SK-N-SH treated with all-trans-retinoic acid at 6 μM for 48 hours (cell line): ENCODE measurements at regions not wholly inside any gene's neighbourhood (a gene's known extent, or its start where the extent isn't known, plus 50 kb on each side); places are given as distances from the start of the nearest gene placed in this dataset.

Experiments used
- ATAC-seq: fragments of 200-7000 bp; cut with Tn5 transposase; 3 replicates; pipeline ENCODE4 v1.9.1; 2020; ENCODE audit warnings: mild to moderate bottlenecking, moderate library complexity
- ARNTL ChIP-seq: fragments of 450-650 bp; formaldehyde crosslinking; IDR thresholded peaks from 2 replicates; pipeline ENCODE4 v1.5.0; 2020; ENCODE audit warnings: low read depth, mild to moderate bottlenecking, moderate library complexity, borderline replicate concordance
- CREB5 ChIP-seq: fragments of 250-450 bp; sonication (Bioruptor Pico); IDR thresholded peaks from 2 replicates; pipeline ENCODE4 v1.5.1; 2020; ENCODE audit warnings: low read depth, mild to moderate bottlenecking, moderate library complexity
- CSDC2 ChIP-seq: fragments of 250-450 bp; sonication (Bioruptor Pico); IDR thresholded peaks from 2 replicates; pipeline ENCODE4 v1.5.0; 2020; ENCODE audit warnings: mild to moderate bottlenecking, moderate library complexity
- CSRNP3 ChIP-seq: fragments of 250-450 bp; sonication (Bioruptor Pico); IDR thresholded peaks from 2 replicates; pipeline ENCODE4 v1.5.1; 2021; ENCODE audit warnings: mild to moderate bottlenecking, moderate library complexity
- ESRRG ChIP-seq: fragments of 250-450 bp; sonication (Bioruptor Pico); IDR thresholded peaks from 2 replicates; pipeline ENCODE4 v1.6.1; 2021; ENCODE audit warnings: mild to moderate bottlenecking
- GLIS3 ChIP-seq: fragments of 250-450 bp; sonication (Bioruptor Pico); IDR thresholded peaks from 2 replicates; pipeline ENCODE4 v1.5.0; 2020; ENCODE audit warnings: mild to moderate bottlenecking, moderate library complexity
- ISL1 ChIP-seq: fragments of 250-450 bp; sonication (Bioruptor Pico); IDR thresholded peaks from 2 replicates; pipeline ENCODE4 v2.1.2; 2022; ENCODE audit warnings: mild to moderate bottlenecking, moderate library complexity
- OSR1 ChIP-seq: fragments of 250-450 bp; sonication (Bioruptor Pico); IDR thresholded peaks from 2 replicates; pipeline ENCODE4 v1.8.0; 2022; ENCODE audit warnings: moderate library complexity, mild to moderate bottlenecking, inconsistent platforms
- PATZ1 ChIP-seq: fragments of 250-450 bp; sonication (Bioruptor Pico); IDR thresholded peaks from 2 replicates; pipeline ENCODE4 v1.8.0; 2020; ENCODE audit warnings: mild to moderate bottlenecking, moderate library complexity, borderline replicate concordance
- POU6F1 ChIP-seq: fragments of 250-450 bp; sonication (Bioruptor Pico); IDR thresholded peaks from 2 replicates; pipeline ENCODE4 v1.8.0; 2021; ENCODE audit warnings: low read depth, mild to moderate bottlenecking, moderate library complexity, borderline replicate concordance
- PPARA ChIP-seq: fragments of 250-450 bp; sonication (Bioruptor Pico); IDR thresholded peaks from 2 replicates; pipeline ENCODE4 v1.5.0; 2020; ENCODE audit warnings: mild to moderate bottlenecking, borderline replicate concordance
- RARB ChIP-seq: fragments of 250-450 bp; sonication (Bioruptor Pico); IDR thresholded peaks from 2 replicates; pipeline ENCODE4 v1.8.0; 2021; ENCODE audit warnings: mild to moderate bottlenecking, moderate library complexity
- SNAI2 ChIP-seq: fragments of 250-450 bp; sonication (Bioruptor Pico); IDR thresholded peaks from 2 replicates; pipeline ENCODE4 v1.5.0; 2020; ENCODE audit warnings: mild to moderate bottlenecking, moderate library complexity
- TCF4 ChIP-seq: fragments of 250-450 bp; sonication (Bioruptor Pico); IDR thresholded peaks from 2 replicates; pipeline ENCODE4 v1.8.0; 2021; ENCODE audit warnings: mild to moderate bottlenecking, moderate library complexity, borderline replicate concordance
- TOX ChIP-seq: fragments of 250-450 bp; sonication (Bioruptor Pico); IDR thresholded peaks from 2 replicates; pipeline ENCODE4 v1.8.0; 2021; ENCODE audit warnings: mild to moderate bottlenecking, moderate library complexity, borderline replicate concordance
- TSHZ2 ChIP-seq: fragments of 250-450 bp; sonication (Bioruptor Pico); IDR thresholded peaks from 2 replicates; pipeline ENCODE4 v1.5.0; 2020; ENCODE audit warnings: mild to moderate bottlenecking, moderate library complexity
- ZC3H10 ChIP-seq: fragments of 250-450 bp; sonication (Bioruptor Pico); IDR thresholded peaks from 2 replicates; pipeline ENCODE4 v1.5.1; 2021; ENCODE audit warnings: mild to moderate bottlenecking, moderate library complexity
- ZFP3 ChIP-seq: fragments of 250-450 bp; sonication (Bioruptor Pico); IDR thresholded peaks from 2 replicates; pipeline ENCODE4 v1.5.0; 2020; ENCODE audit warnings: mild to moderate bottlenecking, moderate library complexity
- ZFP30 ChIP-seq: fragments of 450-650 bp; formaldehyde crosslinking; IDR thresholded peaks from 2 replicates; pipeline ENCODE4 v1.5.0; 2022; ENCODE audit warnings: mild to moderate bottlenecking, moderate library complexity
- ZNF565 ChIP-seq: fragments of 450-650 bp; formaldehyde crosslinking; conservative IDR thresholded peaks from 2 replicates; pipeline ENCODE4 v1.5.0; 2020; ENCODE audit warnings: low read depth, mild to moderate bottlenecking, moderate library complexity
- ZNF70 ChIP-seq: fragments of 450-650 bp; formaldehyde crosslinking; IDR thresholded peaks from 2 replicates; pipeline ENCODE4 v1.5.0; 2020; ENCODE audit warnings: mild to moderate bottlenecking, moderate library complexity
- ZNF8 ChIP-seq: fragments of 450-650 bp; formaldehyde crosslinking; IDR thresholded peaks from 2 replicates; pipeline ENCODE4 v1.5.0; 2020; ENCODE audit warnings: mild to moderate bottlenecking, moderate library complexity

- TF ChIP-seq SNAI2 (CRISPR knock-in tag) = no peak
- TF ChIP-seq POU6F1 = no peak
- no peak for TF ChIP-seq ZC3H10 (CRISPR knock-in tag)
- no peak for TF ChIP-seq RARB (CRISPR knock-in tag)
- no peak for TF ChIP-seq ZFP30 (CRISPR knock-in tag)
- TF ChIP-seq ZNF565 (CRISPR knock-in tag) = no peak
- TF ChIP-seq TCF4 (CRISPR knock-in tag) = no peak
- no peak for TF ChIP-seq ISL1 (CRISPR knock-in tag)
- TF ChIP-seq ARNTL (CRISPR knock-in tag) = no peak
- TF ChIP-seq TOX (CRISPR knock-in tag) = no peak
- TF ChIP-seq TSHZ2 (CRISPR knock-in tag) = no peak
Observed at GRCh38 chr6:84599991-84600390, 164.4 kb downstream of the TBX18 start.

GRCh38 chr6:84597238-84597875, 167.0 kb downstream of the TBX18 start:
- ATAC-seq = peak; percentile 57
- no peak for TF ChIP-seq POU6F1
- TF ChIP-seq TCF4 (CRISPR knock-in tag) = no peak
- no peak for TF ChIP-seq RARB (CRISPR knock-in tag)
- no peak for TF ChIP-seq PPARA (CRISPR knock-in tag)
- TF ChIP-seq CREB5 (CRISPR knock-in tag) = no peak
- TF ChIP-seq OSR1 (CRISPR knock-in tag) = no peak
- no peak for TF ChIP-seq ESRRG
- no peak for TF ChIP-seq PATZ1
- TF ChIP-seq CSRNP3 (CRISPR knock-in tag) = no peak
- no peak for TF ChIP-seq ZFP30 (CRISPR knock-in tag)
- no peak for TF ChIP-seq ZNF70 (CRISPR knock-in tag)
- no peak for TF ChIP-seq GLIS3 (CRISPR knock-in tag)
- TF ChIP-seq ZNF8 (CRISPR knock-in tag) = no peak
- no peak for TF ChIP-seq ZFP3 (CRISPR knock-in tag)
- TF ChIP-seq ISL1 (CRISPR knock-in tag) = no peak
- no peak for TF ChIP-seq CSDC2 (CRISPR knock-in tag)
- TF ChIP-seq, all 23 proteins: peak for 0

More at GRCh38 chr6:84599991-84600390, 164.4 kb downstream of the TBX18 start:
- ATAC-seq = no peak
